A549 (cell line): ENCODE measurements at regions not wholly inside any gene's neighbourhood (a gene's known extent, or its start where the extent isn't known, plus 50 kb on each side); places are given as distances from the start of the nearest gene placed in this dataset.

Experiments used
- CTCF ChIP-seq: fragments of >200 bp; sonication (Bioruptor Twin); formaldehyde crosslinking; IDR thresholded peaks from 3 replicates; pipeline ENCODE4 v1.5.1; 2016
- E2F6 ChIP-seq: IDR thresholded peaks from 2 replicates; pipeline ENCODE4 v1.6.1; 2012; ENCODE audit warnings: low read depth, borderline replicate concordance
- RAD21 ChIP-seq, 2 experiments: fragments of >200 bp in 1 of 2; sonication (Bioruptor Twin) in 1 of 2; formaldehyde crosslinking in 1 of 2; IDR thresholded peaks in 1 of 2; conservative IDR thresholded peaks in 1 of 2; 2 replicates in 1 of 2; 3 replicates in 1 of 2; pipeline ENCODE4 v1.6.1; 2012 to 2018; ENCODE audit warnings: inconsistent platforms in 1 of 2
- REST ChIP-seq: fragments of 200-600 bp; sonication (generic); IDR thresholded peaks from 2 replicates; pipeline ENCODE4 v1.6.1; 2016; ENCODE audit warnings: antibody characterized with exemption, mild to moderate bottlenecking, moderate library complexity
- TF ChIP-seq, protein P1 (sequence below): fragments of 250-450 bp; sonication (Bioruptor Pico); IDR thresholded peaks from 2 replicates; pipeline ENCODE4 v1.5.0; 2021; ENCODE audit warnings: mild to moderate bottlenecking, moderate library complexity, borderline replicate concordance

- TF ChIP-seq CTCF (no peak), RAD21 (conservative IDR thresholded peaks at IDR 0.05 in 1 of 2, IDR thresholded peaks at IDR 0.05 in 1 of 2) (no peak), REST (no peak), E2F6 (no peak)
- TF ChIP-seq, protein P1, sequence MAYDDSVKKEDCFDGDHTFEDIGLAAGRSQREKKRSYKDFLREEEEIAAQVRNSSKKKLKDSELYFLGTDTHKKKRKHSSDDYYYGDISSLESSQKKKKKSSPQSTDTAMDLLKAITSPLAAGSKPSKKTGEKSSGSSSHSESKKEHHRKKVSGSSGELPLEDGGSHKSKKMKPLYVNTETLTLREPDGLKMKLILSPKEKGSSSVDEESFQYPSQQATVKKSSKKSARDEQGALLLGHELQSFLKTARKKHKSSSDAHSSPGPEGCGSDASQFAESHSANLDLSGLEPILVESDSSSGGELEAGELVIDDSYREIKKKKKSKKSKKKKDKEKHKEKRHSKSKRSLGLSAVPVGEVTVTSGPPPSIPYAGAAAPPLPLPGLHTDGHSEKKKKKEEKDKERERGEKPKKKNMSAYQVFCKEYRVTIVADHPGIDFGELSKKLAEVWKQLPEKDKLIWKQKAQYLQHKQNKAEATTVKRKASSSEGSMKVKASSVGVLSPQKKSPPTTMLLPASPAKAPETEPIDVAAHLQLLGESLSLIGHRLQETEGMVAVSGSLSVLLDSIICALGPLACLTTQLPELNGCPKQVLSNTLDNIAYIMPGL (CRISPR knock-in tag) = no peak
These were observed 695.9 kb downstream of the TBC1D22A start for GRCh38 chr22:47458348-47458747.
